ENCODE measurements at regions not wholly inside any gene's neighbourhood (a gene's known extent, or its start where the extent isn't known, plus 50 kb on each side); places are given as distances from the start of the nearest gene placed in this dataset.

DNA sequence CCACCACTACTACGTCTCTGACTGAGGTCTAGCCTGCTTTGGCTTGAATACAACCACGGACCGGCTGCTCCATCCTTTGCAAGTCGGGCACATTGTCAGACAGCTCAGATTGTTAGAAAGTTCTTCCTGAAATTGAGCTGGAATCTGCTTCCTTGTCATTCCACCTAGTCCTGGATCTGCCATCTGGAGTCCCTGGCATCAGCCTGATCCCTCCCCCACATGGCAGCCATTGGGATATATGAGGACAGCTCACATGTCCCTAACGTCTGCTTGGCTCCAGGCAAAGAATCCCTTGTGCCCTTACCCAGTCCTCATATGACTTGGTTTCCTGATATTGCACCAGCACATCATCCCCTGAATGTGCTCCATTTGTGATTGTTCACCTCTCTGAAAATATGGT, 56.3 kb upstream of the SYT6 start:
- Mint-ChIP-seq H3K36me3 (ENCODE audit: low read depth) (no peaks in the 10 kb centered on the region), H3K27ac (no peak overlapping the region), H3K4me1 (no peaks in the 10 kb centered on the region), H3K27me3 (peaks cover 29% of the 10 kb centered on the region), H3K4me3 (no peak overlapping the region), H3K9me3 (no peaks in the 10 kb centered on the region)
- CTCF ChIA-PET: interaction anchor here (0.9 to 1.0 kb wide), 2 partner anchors 10 to 12 kb away, joined by 3 read pairs; no protein-coding TSS in a partner anchor
- POLR2A ChIA-PET: no interaction called here
- no peak for DNase-seq

GRCh38 chr1:114208714-114209113, 55.0 kb upstream of the SYT6 start:
- DNase-seq: no peak
- Mint-ChIP-seq H3K27me3 (peaks cover 30% of the 10 kb centered on the region), H3K4me3 (no peak overlapping the region), H3K4me1 (no peaks in the 10 kb centered on the region), H3K36me3 (ENCODE audit: low read depth) (no peaks in the 10 kb centered on the region), H3K9me3 (no peaks in the 10 kb centered on the region), H3K27ac (no peak overlapping the region)
- ChIA-PET POLR2A (no interaction called here), CTCF (no interaction called here)

- Mint-ChIP-seq H3K27me3 (peaks cover 34% of the 10 kb centered on the region), H3K36me3 (ENCODE audit: low read depth) (no peaks in the 10 kb centered on the region), H3K4me1 (no peaks in the 10 kb centered on the region), H3K9me3 (no peaks in the 10 kb centered on the region), H3K4me3 (no peak overlapping the region), H3K27ac (no peak overlapping the region)
- ChIA-PET POLR2A (no interaction called here), CTCF (no interaction called here)
- DNase-seq: no peak
Measured at GRCh38 chr1:114208106-114208505, 54.4 kb upstream of the SYT6 start.

DNA sequence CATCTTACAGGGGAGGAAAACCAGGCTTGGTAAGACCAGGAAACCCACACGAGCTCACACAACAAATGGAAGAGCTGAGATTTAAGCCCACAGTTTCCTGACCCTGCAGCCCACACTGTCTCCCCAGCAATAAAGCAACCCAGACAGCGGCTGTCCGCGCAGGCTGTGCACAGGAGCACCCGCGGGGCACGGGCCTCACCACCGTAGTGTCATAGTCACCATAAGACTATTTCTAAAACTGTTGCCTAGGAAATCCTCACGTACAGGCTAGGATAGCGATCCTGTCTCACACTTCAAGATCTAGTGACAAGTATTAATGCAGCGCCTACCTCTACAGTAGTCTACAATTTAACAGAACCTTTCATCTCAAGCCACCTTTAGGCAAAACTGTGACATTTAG, 54.0 kb upstream of the SYT6 start:
- Mint-ChIP-seq H3K27ac (no peak overlapping the region), H3K4me3 (no peak overlapping the region), H3K9me3 (no peaks in the 10 kb centered on the region), H3K4me1 (no peaks in the 10 kb centered on the region), H3K27me3 (peaks cover 37% of the 10 kb centered on the region), H3K36me3 (ENCODE audit: low read depth) (no peaks in the 10 kb centered on the region)
- no peak for DNase-seq
- ChIA-PET CTCF (no interaction called here), POLR2A (no interaction called here)

DNA sequence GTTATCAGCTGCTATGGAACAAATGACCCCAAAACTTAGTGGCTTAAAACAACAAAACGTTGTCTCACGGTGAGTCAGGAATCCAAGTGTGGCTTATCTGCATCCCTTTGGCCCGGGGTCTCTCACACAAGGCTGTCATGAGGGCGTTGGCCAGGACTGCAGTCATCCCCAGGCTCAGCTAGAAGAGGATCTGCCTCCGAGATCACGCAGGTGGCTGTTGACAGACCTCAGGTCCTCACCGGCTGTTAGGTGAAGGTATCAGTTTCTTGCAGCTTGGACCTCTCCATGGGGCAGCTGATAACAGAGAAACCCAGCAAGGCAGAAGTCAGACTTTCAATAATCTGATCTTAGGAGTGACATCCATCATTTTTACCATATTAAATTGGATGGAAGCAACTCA, 52.7 kb upstream of the SYT6 start:
- POLR2A ChIA-PET: no interaction called here
- Mint-ChIP-seq H3K4me1 (no peaks in the 10 kb centered on the region), H3K36me3 (ENCODE audit: low read depth) (no peaks in the 10 kb centered on the region), H3K27me3 (peaks cover 45% of the 10 kb centered on the region), H3K9me3 (no peaks in the 10 kb centered on the region), H3K27ac (no peak overlapping the region), H3K4me3 (no peak overlapping the region)
- no peak for DNase-seq
- CTCF ChIA-PET: no interaction called here

- Mint-ChIP-seq H3K27ac (no peak overlapping the region), H3K4me3 (no peak overlapping the region), H3K36me3 (ENCODE audit: low read depth) (no peaks in the 10 kb centered on the region), H3K4me1 (no peaks in the 10 kb centered on the region), H3K9me3 (no peaks in the 10 kb centered on the region), H3K27me3 (peaks cover 58% of the 10 kb centered on the region)
- DNase-seq: no peak
- CTCF ChIA-PET: no interaction called here
- POLR2A ChIA-PET: no interaction called here
Measured at GRCh38 chr1:114203595-114204128, 50.0 kb upstream of the SYT6 start.

All from activated CD4-positive, alpha-beta T cell treated with anti-CD3 and anti-CD28 coated beads, Interleukin-2, amount 10 ng/mL, durations not matched to agents 7 days and 5 days (primary cell).